Thyroid gland (tissue), 4 donors: ENCODE measurements at regions not wholly inside any gene's neighbourhood (a gene's known extent, or its start where the extent isn't known, plus 50 kb on each side); places are given as distances from the start of the nearest gene placed in this dataset.
A peak's percentile ranks its signal among the peaks of the same experiment; 100 is the strongest.

Experiments
- DNase-seq, 2 donors: peaks; one replicate each; pipeline ENCODE4 v3.0.0-alpha.2; 2019
- H3K27ac ChIP-seq, 3 donors: fragments of 200-600 bp; sonication (generic); 1 replicate in 2 of 3; 2 replicates in 1 of 3; pipeline ENCODE4 v1.5.1; 2016 to 2019; ENCODE audit warnings: mild to moderate bottlenecking in 1 of 3, moderate library complexity in 1 of 3
- H3K27me3 ChIP-seq: fragments of 200-600 bp; sonication (generic); one replicate; pipeline ENCODE4 v1.5.1; 2019
- H3K36me3 ChIP-seq, 2 donors: fragments of 200-600 bp; sonication (generic); one replicate each; pipeline ENCODE4 v1.5.1; 2016 to 2019
- H3K4me1 ChIP-seq, 2 donors: fragments of 200-600 bp; sonication (generic); one replicate each; pipeline ENCODE4 v1.5.1; 2017 to 2019
- H3K4me3 ChIP-seq, 3 donors: fragments of 200-600 bp; sonication (generic); replicated peaks in 1 of 3; 1 replicate in 2 of 3; 2 replicates in 1 of 3; pipeline ENCODE4 v1.5.1; 2016; ENCODE audit warnings: mild to moderate bottlenecking in 1 of 3
- H3K9me3 ChIP-seq: fragments of 200-600 bp; sonication (generic); one replicate; pipeline ENCODE4 v1.5.1; 2017
- POLR2A ChIP-seq, 2 donors: fragments of 450-650 bp; IDR thresholded peaks; one replicate each; pipeline ENCODE4 v1.6.1; 2017; ENCODE audit warnings: antibody characterized with exemption in 2 of 2, mild to moderate bottlenecking in 2 of 2, moderate library complexity in 1 of 2
- WGBS, 2 donors: methylation state at CpG; one replicate each; pipeline ENCODE4 v1.1.5; 2017; 5-methylcytosine and 5-hydroxymethylcytosine counted together
- intact Hi-C: fragments of 100-400 bp; cut with DNase I; formaldehyde crosslinking; loops from one replicate; pipeline ENCODE4 v1.15.1; 2023
- TF ChIP-seq, protein P1 (sequence below), 6 experiments: fragments of 200-600 bp in 3 of 6; fragments of 450-650 bp in 3 of 6; sonication (generic) in 3 of 6; IDR thresholded peaks; one replicate each; pipeline ENCODE4 v1.5.1; 2016 to 2019; ENCODE audit warnings: antibody characterized with exemption in 6 of 6, mild to moderate bottlenecking in 2 of 6, inconsistent platforms in 1 of 6, moderate library complexity in 1 of 6

DNA sequence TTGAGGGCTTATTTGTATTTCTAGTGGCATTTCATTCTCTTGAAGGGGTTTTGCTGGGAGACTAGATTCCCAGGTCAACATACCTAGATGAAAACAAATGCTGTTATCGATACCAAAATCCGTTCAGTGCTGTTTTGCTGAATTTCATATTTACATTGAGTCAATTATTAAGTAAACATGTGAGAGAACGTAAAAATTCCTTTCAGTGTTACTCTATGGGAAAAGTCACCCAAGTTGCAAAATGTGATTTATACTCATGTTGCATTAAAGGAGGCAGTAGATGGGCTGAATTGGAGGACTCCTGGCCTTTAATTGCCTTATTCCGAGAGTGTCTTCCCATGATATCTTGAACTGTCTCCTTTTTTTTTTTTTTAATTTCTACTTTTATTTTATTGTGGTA, 1011.3 kb upstream of the NR2F2 start:
- intact Hi-C loops = no loop called here
- H3K9me3 ChIP-seq = no peaks in the 10 kb centered on the region
- H3K36me3 ChIP-seq = no peaks in the 10 kb centered on the region
- H3K27ac ChIP-seq = no peak overlapping the region
- no peak overlapping the region for H3K4me3 ChIP-seq
- no peaks in the 10 kb centered on the region for H3K27me3 ChIP-seq
- WGBS, 2 donors = 92 to 94% methylated on average over 4 of the region's 4 CpGs
- H3K4me1 ChIP-seq = peaks cover 0 to 2% of the 10 kb centered on the region in 2 donors
- TF ChIP-seq, protein P1, sequence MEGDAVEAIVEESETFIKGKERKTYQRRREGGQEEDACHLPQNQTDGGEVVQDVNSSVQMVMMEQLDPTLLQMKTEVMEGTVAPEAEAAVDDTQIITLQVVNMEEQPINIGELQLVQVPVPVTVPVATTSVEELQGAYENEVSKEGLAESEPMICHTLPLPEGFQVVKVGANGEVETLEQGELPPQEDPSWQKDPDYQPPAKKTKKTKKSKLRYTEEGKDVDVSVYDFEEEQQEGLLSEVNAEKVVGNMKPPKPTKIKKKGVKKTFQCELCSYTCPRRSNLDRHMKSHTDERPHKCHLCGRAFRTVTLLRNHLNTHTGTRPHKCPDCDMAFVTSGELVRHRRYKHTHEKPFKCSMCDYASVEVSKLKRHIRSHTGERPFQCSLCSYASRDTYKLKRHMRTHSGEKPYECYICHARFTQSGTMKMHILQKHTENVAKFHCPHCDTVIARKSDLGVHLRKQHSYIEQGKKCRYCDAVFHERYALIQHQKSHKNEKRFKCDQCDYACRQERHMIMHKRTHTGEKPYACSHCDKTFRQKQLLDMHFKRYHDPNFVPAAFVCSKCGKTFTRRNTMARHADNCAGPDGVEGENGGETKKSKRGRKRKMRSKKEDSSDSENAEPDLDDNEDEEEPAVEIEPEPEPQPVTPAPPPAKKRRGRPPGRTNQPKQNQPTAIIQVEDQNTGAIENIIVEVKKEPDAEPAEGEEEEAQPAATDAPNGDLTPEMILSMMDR (IDR thresholded peaks at IDR 0.05) = no peak
- no peak for TF ChIP-seq POLR2A (IDR thresholded peaks at IDR 0.05)
- no peak for DNase-seq

DNA sequence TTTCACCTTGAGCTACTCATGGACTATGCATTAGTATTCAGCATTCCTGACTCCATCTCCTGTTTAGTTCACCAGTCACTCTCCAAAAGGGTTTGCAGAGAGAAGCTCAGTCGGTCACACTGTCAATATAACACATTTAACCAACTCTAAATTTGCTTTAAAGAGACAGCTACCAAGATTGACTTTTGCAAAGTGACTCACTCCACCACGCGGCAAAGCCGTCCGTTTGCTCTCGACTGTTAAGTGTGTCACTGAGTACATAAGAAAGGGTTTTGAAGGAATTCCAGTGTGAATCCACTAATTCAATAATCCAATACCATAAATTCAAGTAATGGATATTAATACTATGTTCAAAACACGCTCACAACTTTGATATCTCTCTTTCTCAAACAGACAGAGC, 1006.7 kb upstream of the NR2F2 start:
- TF ChIP-seq, protein P1 (IDR thresholded peaks at IDR 0.05) = no peak
- no peak for TF ChIP-seq POLR2A (IDR thresholded peaks at IDR 0.05)
- no peak for DNase-seq
- H3K4me1 ChIP-seq = peaks cover 0 to 6% of the 10 kb centered on the region in 2 donors
- H3K36me3 ChIP-seq = no peaks in the 10 kb centered on the region
- H3K9me3 ChIP-seq = no peaks in the 10 kb centered on the region
- WGBS, 2 donors = 48 to 51% methylated on average over 7 of the region's 7 CpGs
- H3K27ac ChIP-seq = peak overlapping the region in 1 of 3 donors; percentile 93
- H3K4me3 ChIP-seq = no peak overlapping the region
- H3K27me3 ChIP-seq = no peaks in the 10 kb centered on the region
- intact Hi-C loops = no loop called here

DNA sequence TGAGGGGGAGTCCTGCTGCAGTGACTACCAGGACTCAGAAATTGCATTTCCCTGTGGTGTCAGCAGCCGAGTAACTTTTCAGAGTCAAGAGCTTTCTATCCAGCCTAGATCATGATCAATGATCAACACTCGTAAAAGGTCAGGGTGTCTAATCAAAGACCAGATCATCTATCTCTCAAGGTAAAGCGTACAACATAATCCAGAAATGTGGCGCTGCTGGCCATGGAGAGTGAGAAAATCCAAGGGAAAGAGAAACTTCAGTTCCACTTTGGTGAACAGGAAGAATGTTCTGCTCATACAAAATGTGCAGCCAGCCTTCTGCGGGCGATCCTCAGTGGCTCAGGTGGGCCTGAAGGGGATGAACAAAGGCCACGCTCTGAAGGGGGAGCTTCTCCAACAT, 1005.8 kb upstream of the NR2F2 start:
- H3K4me3 ChIP-seq = no peak overlapping the region
- 35 to 39% methylated on average over 7 of the region's 7 CpGs for WGBS, 2 donors
- intact Hi-C loops = no loop called here
- no peaks in the 10 kb centered on the region for H3K9me3 ChIP-seq
- DNase-seq = no peak
- no peaks in the 10 kb centered on the region for H3K36me3 ChIP-seq
- TF ChIP-seq, protein P1 (IDR thresholded peaks at IDR 0.05) = no peak
- no peak for TF ChIP-seq POLR2A (IDR thresholded peaks at IDR 0.05)
- peak overlapping the region; percentile 62 to 93 (median 83) for H3K27ac ChIP-seq
- peaks cover 0 to 6% of the 10 kb centered on the region in 2 donors for H3K4me1 ChIP-seq
- H3K27me3 ChIP-seq = no peaks in the 10 kb centered on the region

DNA sequence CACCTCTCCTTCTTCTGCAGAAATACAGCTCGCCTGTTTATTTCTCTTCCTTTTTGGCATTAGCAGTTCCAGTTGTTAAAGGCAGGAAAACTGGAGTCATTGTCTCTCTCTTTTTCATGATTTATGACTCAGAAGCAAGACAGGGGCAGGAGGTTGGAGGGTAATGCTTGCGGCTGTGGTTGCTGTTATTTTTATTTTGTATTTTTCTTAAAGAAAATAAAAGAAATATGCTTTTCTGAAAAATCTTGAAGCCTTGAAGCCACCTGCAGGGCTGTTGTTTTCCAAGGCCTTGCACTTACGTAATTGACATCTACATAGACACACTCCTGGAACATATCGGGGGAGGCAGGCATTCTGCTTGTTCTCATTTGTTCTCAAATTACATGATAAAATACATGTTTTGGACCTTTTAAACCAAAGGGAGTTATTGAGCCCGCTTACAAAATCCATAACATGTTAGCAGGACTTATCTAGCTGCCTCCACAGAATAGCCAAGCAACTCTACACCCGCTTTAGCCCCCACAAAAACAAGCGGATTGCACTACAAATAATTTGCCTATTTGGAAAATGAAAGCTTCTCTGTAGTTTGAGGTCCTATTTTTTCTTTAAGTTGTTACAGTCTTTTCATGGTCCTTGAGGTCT, 1004.6 kb upstream of the NR2F2 start:
- intact Hi-C loops = no loop called here
- no peak overlapping the region for H3K4me3 ChIP-seq
- no peaks in the 10 kb centered on the region for H3K36me3 ChIP-seq
- 71 to 75% methylated on average over 7 of the region's 7 CpGs for WGBS, 2 donors
- peaks cover 0 to 6% of the 10 kb centered on the region in 2 donors for H3K4me1 ChIP-seq
- peak in 1 of 2 donors; percentile 21 for TF ChIP-seq POLR2A (IDR thresholded peaks at IDR 0.05)
- TF ChIP-seq, protein P1 (IDR thresholded peaks at IDR 0.05) = no peak
- no peaks in the 10 kb centered on the region for H3K27me3 ChIP-seq
- H3K27ac ChIP-seq = peak overlapping the region; percentile 62 to 93 (median 83)
- no peak for DNase-seq
- H3K9me3 ChIP-seq = no peaks in the 10 kb centered on the region

DNA sequence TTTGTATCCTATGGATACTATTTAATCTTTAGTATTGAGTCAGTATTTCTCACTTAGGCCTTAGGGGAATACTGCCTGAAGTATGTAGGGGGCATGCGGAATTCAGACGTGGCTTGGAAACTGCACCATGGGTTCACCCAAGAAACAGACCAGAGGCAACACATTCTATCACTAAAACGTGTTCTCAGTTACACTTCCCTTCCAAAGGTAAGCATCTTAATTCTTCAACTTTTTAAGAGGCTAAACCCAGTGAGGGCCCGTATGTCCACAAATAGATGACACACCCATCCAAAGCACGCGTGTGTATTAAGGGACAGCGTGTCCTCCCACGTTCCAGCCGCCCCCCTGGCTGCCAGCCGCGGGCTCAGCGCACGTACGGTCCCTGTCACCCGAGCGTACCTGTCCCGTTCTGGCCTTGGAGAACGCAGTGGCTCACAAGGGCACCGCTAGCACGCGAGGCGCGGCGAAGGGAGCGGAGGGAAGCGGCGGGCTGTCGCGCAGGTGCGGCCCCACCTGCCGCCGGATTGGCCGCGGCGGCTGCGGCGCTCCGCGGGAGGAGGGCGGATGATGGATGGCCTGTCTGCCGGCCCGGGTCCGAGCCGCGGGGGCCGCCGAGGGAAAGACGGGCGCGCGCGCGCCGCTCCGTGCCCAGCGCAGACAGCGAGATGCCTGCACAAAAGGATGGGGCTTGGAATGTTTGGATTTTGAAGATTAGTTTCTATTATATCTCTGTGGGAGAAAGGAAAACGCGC, 1003.9 kb upstream of the NR2F2 start:
- H3K4me3 ChIP-seq = peak overlapping the region in 1 of 3 donors; percentile 30
- H3K9me3 ChIP-seq = no peaks in the 10 kb centered on the region
- H3K27me3 ChIP-seq = no peaks in the 10 kb centered on the region
- H3K36me3 ChIP-seq = no peaks in the 10 kb centered on the region
- H3K27ac ChIP-seq = peak overlapping the region; percentile 69 to 93 (median 83)
- H3K4me1 ChIP-seq = peaks cover 0 to 6% of the 10 kb centered on the region in 2 donors
- no peak for TF ChIP-seq POLR2A (IDR thresholded peaks at IDR 0.05)
- TF ChIP-seq, protein P1 (IDR thresholded peaks at IDR 0.05) = no peak
- intact Hi-C loops = no loop called here
- 9 to 14% methylated on average over 35 to 42 of the region's 59 CpGs for WGBS, 2 donors
- peak; percentile 10 to 14 for DNase-seq
